HG02623 (cell line): ENCODE measurements at regions not wholly inside any gene's neighbourhood (a gene's known extent, or its start where the extent isn't known, plus 50 kb on each side); places are given as distances from the start of the nearest gene placed in this dataset.

ENCODE experiments used
- ATAC-seq: cut with Tn5 transposase; IDR thresholded peaks from one replicate; pipeline ENCODE4 v1.9.1; 2021; ENCODE audit warnings: moderate library complexity; ENCODE audit not compliant: unreplicated experiment

DNA sequence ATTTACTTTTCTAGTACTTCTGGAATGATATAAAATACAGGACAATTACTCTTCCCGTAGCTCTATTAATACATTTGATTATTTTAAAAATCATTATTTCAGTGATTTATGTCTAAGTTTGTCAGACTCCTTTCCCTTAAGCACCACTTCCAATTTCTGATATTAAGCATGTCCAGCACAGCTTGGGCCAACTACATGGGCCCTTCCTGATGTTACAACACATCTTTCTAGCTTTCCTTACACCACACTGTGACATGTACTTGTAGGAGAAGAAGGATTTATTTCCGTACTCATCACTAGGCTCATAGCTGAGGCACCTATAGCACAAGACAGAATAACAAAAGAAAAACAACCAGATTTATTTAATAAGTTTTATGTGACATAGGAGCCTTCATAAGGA, 134.8 kb upstream of the HNRNPA3 start:
- no peak for ATAC-seq

DNA sequence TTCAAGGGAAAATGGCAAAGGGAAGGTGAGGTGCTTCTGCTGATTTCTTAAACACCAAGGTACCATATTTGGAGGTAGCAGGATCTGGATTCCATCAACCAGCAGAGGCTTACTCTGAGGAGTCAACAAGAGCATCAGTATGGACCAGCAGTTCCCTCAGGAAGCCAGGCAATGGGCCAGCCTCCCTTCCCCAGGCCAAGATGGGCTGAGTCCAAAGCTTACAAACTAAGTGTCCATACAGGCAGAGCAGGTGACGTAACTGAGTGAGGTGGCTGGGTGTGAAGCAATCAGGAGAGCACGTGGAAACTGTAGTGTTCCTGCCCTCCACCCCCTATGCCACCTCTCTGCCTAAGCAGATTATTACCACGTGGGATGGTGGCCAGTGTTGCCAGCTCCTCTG, 134.2 kb upstream of the HNRNPA3 start:
- ATAC-seq = no peak

DNA sequence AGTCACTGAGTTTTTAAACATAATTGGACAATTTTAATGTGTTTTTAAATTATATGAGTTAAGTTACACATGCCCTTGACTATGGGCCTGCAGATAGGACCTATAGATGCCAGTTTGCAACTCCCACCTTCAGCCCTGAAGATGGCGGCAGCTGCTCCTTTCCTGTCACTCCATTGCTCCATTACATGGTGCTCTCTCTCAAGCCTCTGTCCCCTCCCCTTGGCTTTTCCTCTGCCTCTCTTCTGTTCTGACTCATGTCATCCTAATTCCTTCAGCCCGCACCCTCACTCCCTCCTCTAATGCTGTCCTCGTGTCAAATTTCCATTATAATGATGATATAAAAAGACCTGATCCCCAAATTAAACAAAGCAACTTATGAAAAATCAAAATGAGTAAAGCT, 133.7 kb upstream of the HNRNPA3 start:
- ATAC-seq = no peak

DNA sequence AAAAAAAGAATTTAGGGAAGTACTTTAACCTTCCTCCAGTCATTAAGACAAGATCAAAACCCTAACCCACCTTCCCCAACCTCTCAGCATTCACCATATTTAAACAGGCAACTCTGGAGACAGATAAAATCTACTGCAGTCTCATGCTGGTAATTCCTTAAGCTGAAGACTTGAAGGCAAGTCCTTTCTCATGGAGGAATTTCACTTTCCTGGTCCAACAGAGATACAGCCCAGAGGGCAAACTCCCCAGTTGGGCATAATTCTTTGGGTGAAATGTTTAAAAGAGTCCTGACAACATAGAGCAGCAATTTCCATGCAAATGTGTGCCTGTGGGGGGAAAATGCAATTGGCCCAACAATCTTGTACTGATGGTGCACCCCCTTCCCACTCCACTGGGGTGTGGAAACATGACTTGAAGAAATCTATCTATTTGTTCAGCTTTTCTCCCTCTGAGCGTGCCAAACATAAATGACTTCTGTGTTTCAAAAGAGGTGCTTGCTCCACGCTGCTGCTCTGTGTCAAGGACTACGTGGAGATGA, 131.8 kb upstream of the HNRNPA3 start:
- ATAC-seq = no peak

DNA sequence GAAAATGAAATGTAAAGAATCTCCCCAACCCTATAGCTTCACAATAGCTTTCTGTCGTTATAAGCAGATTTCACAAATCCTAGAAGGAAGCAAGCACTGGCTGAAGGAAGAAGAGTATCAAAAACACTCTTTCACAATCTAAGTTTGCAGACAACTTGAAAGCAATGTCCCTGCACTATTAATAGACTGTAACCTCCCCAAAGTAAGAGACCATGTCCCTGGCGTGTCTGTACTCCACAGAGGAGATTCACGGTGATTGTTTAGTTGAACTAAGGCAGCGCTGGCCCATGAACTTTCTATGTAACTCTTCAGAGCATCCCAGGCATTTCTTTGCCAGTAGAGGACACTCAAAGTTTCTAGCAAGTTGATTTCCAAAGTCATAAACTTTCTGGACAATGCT, 128.0 kb upstream of the HNRNPA3 start:
- no peak for ATAC-seq

DNA sequence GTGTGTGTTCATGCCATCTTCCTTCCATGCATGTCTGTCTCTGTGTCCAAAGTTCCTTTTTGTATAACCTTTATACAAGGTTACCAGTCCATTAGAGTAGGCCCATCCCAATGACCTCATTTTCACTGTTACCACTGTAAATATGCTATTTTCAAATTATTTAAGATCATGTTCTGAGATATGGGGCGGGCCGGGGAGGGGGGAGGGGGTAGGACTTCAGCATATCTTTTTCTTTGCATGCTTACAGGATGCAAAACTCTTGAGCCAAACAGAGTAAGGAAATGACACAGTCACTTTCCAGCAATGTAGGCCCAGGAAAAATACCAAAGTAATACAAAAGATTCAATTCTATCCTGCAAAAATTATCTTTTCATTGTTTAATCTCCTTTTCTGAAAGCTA, 124.1 kb upstream of the HNRNPA3 start:
- no peak for ATAC-seq

DNA sequence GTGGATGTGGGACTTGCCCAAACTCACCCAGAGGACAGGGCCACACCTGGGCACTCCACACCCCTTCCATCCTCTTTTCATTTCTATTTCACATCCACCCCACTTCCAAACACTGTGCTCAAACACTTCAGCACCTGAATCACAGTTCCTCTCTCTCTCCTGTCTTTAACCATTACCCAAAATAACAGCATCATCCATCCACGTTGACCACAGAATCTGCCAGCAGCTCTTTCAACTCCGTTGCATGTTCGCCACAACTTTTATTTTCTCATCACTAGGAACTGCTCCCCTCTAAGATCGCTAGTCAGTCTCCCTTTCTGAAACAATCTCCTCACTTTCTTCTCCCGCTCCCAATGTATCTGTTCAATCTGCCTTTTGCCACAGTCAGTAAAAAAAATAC, 121.6 kb upstream of the HNRNPA3 start:
- no peak for ATAC-seq

DNA sequence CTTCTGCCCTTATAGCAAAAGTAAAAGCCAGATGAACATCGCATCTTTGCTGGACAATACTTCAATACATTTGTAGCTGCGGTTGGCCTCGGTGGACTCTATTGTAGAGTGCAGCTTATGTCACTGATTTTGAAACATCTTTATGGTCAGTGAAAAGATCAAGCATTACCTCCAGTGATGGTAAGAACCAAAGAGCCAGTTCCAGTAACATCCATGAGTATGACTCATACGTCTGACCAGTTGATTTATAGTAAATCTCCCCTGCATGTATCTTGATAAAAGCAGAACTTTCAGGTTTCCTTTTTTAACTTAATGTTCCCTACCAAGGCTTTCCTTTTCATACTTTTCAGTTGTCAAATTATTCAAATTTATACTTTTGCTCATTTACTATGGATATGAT, 119.2 kb upstream of the HNRNPA3 start:
- ATAC-seq = no peak

DNA sequence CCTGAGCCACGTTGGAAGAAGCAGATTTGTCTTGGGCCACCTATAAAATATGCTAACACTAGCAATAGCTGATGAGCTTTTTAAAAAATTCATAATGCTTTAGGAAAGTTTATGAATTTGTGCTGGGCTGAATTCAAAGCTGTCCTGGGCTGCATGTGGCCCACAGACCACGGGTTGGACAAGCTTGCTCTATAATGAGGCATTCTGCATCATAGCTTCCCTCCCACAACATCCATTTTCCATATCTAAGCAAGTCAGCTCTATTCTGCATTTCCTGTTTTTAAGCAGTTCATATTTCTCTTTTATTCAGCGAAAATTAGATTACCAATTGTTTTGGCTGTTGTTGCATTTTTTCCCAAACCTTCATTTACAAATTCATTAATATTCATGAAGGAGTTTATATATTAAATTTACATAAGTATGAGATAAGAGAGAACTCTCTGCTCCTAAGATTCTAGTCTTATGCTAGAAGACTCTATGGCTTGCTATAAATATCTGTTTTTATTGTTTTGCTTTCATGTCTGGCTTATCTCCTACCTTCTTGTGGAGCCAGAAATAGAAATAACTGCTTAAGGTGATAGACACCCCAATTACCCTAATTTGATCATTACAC, 114.5 kb upstream of the HNRNPA3 start:
- ATAC-seq = no peak

DNA sequence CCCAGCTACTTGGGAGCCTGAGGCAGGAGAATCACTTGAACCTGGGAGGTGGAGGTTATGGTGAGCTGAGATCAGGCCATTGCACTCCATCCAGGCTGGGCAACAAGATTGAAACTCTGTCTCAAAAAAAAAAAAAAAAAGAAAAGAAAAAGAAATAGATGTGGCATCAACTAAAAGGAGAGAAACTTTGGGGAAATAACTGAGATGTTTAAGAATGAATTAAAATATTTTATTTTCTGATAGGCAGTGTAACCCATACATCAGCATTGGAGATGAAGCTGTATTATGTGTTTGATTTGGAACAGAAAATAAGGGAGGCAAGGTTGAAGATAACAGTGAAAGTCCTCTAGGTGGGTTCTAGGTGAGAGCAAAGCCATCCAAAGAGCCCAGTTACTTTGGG, 110.7 kb upstream of the HNRNPA3 start:
- ATAC-seq = no peak

DNA sequence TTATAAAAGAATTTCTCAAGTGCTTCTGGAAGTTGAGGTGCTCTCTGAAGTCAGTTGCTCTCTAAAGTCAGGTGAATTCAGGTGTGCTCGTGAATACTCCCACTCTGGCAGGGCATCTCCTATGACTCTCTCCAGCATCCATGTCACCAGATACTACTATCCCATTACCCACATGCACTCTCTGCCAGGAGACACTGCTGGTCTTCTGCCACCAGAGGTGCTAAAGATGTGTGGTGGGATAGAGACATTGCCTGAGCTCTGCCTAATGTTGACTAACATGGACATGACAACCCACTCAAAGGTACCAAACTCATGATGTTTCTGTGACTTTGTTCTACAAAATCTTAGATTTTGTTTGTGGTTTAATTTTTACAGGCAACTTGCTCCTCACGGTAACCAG, 106.4 kb upstream of the HNRNPA3 start:
- no peak for ATAC-seq

DNA sequence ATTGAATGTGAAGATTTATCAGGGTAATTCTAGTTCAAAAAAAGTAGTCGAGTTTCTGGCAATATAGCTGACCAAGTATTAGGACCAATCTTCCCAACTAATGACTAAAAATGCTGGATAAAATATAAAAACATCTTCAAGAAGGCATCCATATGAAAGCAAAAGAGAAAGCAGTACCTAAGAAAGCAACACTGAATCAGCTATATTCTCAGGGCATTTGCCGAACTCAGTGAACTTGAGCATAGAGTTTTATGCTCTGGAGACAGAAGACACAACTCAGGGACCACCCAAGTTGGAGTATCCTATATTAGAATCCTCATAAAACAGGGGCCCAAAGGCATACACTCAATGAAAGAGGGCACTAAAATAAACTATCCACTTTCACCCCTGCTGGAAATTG, 103.7 kb upstream of the HNRNPA3 start:
- ATAC-seq = no peak

DNA sequence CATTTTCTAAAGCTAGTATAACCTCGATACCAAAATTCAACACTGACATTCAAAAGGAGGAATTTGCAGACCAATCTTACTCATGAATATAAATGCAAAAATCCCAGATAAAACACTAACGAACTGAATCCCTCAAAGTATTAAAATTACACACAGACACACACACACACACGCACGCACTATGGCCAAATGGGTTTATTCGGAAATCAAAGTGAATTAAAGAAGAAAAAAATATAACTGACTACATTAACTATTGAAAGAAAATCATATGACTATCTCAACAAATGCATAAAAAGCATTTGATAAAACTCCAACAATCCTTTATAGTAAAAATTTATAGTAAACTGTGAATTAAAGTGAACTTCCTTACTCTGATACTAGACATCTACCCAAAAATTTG, 97.9 kb upstream of the HNRNPA3 start:
- no peak for ATAC-seq

DNA sequence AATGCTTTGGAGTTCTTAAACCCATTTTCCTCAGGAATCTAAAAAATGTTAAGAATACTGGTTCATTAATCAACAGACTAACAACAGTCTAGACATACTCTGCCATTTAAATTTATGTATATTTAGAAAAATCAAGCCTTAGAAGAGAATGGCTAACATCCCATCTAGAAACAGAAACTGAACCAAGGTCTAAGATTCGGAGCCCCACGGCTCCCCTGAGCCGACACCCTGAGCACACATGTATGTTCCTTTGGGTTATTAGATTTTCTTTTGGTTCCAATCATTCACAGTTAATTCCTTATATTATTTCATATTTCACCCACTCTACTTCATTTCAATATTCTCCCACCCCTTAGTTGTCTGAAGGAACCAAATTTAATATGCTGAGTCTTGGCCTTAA, 94.8 kb upstream of the HNRNPA3 start:
- ATAC-seq = no peak

DNA sequence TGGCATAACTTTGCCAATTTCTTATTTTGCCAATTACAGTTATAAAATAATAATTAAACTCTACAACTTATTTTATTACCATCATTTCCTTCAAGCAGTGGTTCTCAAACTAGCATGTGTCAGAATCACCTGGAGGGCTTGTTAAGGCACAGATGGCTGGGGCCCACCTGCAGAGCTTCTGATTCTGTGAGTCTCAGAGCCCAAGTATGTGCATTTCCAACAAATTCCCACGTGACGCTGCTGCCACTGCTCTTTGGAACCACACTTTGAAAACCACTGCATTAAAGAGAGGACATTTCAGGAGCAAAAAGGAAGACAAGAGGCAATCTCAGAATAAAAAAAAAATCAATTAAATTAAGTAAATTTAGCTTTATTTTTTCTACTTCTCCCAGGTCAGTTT, 94.0 kb upstream of the HNRNPA3 start:
- no peak for ATAC-seq

DNA sequence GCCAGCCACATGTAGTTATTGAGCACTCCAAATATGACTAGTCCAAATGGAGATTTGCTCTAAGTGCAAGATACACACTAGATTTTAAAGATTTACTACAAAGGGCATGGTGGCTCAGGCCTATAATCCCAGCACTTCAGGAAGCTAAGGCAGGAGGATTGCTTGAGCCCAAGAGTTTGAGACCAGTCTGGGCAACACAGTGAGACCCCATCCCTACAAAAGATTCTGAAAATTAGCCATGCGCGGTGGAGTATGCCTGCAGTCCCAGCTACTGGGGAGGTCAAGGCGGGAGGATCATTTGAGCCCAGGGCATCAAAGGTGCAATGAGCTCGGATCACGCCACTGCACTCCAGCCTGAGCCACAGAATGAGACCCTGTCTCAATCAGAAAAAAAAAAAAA, 93.5 kb upstream of the HNRNPA3 start:
- ATAC-seq = no peak

DNA sequence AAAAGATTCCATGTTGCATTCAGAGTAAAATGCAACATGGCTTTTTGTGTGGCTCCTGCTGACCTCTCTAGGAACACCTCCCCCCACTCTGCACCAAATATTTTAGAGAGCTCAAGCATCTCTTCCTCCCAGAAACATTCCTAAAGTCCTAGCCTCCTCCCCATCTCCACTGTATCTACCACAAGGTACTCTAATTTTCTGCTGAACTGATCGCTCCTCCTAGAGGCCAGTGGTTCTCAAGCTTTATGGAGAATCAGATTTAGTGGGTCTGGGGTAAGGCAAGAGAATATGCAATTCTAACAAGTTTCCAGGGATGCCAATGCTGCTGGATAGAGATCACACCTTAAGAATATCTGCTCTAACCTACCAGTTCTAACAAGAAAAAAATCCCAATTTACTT, 89.5 kb upstream of the HNRNPA3 start:
- ATAC-seq = no peak

DNA sequence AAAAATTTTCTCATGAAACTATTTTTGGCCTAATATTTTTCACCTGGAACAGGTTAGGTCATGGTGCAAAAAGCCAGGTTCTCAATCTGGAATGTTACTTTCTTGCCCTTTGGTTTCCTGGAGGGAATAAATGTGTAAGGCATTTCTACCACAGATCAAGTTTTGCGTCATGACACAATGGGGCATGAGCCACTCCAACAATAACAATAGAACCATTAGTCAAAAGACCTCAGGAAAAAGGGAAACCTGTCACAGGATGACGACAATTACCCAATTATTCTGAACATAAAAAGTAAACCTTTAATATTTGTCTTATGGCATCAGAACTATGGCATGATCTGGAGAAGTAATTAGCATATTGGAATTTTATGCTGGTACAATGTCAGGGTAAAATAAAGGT, 88.2 kb upstream of the HNRNPA3 start:
- ATAC-seq = no peak

DNA sequence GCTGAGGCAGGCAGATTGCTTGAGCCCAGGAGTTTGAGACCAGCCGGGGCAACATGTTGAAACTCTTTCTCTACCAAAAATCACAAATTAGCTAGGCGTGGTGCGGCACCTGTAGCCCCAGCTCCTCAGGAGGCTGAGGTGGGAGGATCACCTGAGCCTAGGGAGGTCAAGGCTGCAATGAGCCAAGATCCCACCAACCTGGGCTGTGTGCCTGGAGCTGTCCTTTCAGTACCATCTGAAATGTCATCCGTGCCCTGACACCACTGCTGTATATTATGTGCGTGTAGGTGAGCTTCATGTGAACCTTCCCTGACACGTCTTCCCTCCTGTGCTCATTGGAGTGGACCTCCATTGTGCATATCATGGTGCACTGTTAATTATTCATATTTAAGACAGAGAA, 84.8 kb upstream of the HNRNPA3 start:
- ATAC-seq = no peak

DNA sequence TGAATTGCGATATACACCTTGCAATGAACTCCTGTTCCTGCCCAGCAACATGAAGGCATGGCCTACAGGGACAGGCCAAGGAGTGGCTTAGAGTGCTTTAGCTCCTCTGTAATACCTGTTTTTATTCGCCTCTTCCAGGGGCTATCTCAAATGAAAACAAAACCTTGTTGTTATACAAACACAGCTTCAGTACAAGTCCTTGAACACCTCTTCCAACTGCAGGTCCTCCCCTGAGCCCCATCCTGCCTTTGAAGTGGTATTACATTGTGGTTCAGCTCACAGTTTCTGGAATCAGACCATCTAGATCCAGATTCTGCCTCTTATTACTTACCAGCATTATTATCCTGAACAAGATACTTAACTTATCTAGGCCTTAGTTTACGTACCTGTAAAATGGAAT, 83.0 kb upstream of the HNRNPA3 start:
- no peak for ATAC-seq

DNA sequence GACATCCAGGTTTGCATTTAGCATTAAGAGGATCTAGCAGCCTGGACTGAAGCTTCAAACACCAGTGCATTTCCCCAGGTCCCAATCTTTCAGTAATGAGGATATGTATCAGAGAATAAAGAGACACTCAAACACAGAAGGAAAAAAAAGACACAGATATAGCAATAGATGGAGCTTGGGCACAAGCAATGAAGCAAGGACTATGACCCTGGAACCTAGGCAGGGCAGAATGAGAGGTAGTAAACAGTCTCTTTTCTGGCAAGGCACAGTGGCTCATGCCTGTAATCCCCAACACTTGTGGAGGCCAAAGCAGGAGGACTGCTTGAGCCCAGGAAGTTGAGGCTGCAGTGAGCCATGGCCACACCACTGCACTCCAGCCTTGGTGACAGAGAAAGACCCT, 80.7 kb upstream of the HNRNPA3 start:
- ATAC-seq = no peak

DNA sequence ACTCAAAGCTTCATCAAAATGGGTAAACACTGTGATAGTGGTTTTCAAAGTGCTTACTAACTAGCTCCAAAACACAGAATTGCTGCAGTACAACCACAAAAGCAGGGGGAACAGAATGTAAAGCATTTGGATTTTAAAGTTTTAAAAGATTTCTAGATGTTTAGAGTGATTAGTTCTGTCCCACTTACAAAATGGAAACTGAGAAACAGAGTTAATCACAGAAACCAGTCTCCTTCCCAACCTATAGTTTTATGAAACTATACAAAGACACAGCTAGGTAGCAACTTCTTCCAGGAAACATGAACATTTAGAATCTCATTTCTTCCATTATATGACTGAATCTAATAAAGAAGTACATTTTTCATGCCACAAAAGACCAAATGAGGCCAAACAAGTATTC, 73.8 kb upstream of the HNRNPA3 start:
- ATAC-seq = no peak

DNA sequence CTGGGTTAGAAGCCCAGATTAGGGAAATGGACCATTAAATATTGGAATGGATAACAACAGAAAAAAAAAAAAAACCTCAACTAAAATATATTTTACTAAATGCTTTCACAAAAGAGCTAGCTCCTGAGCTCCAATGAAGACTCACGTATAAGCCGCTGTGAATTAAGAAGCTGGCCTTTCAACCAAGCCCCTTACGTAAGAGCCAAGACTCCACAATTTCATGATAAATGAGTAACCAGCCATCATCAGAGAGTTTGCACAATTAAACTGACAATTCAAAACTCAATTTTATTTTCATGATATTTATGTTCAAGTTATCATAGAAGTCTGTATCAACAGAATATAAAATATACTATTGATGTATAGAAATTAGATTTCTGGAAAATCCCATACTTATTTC, 70.7 kb upstream of the HNRNPA3 start:
- no peak for ATAC-seq

DNA sequence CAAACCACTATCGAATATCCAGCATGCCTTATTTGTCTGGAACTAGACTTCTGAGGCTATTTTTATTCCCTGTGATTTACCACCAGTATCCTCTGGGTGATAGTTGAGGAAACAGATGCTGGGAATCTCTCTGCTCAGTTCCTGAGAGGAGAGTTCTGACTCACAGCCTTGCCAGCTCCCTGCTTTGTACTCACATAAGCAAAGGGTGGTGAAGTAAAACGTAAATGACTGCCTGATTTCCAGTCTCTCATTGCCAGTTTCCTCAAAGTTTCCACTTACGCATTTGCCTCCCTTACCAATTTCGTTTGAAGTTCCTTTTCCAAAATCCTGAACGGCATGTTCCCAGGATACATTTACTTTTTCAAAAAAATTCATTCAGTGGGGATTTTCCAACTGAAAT, 69.2 kb upstream of the HNRNPA3 start:
- ATAC-seq = no peak
